Esophagus muscularis mucosa (tissue), 4 donors: ENCODE measurements at regions not wholly inside any gene's neighbourhood (a gene's known extent, or its start where the extent isn't known, plus 50 kb on each side); places are given as distances from the start of the nearest gene placed in this dataset.

Experiments used
- DNase-seq: peaks from one replicate; pipeline ENCODE4 v3.0.0-alpha.2; 2017; ENCODE audit errors: extremely low spot score
- H3K27ac ChIP-seq, 4 donors: fragments of 200-600 bp; sonication (generic); replicated peaks in 1 of 4; 1 replicate in 3 of 4; 2 replicates in 1 of 4; pipeline ENCODE4 v1.5.1; 2016 to 2019; ENCODE audit warnings: mild to moderate bottlenecking in 1 of 4
- H3K27me3 ChIP-seq, 4 donors: fragments of 200-600 bp; sonication (generic); one replicate each; pipeline versions ENCODE4 v1.5.1 to v1.6.0; 2016 to 2019
- H3K36me3 ChIP-seq, 4 donors: fragments of 200-600 bp; sonication (generic); one replicate each; pipeline ENCODE4 v1.5.1; 2016 to 2019
- H3K4me1 ChIP-seq, 4 donors: fragments of 200-600 bp; sonication (generic); one replicate each; pipeline ENCODE4 v1.5.1; 2016 to 2019
- H3K4me3 ChIP-seq, 4 donors: fragments of 200-600 bp; sonication (generic); 1 replicate in 2 of 4; 2 replicates in 2 of 4; pipeline ENCODE4 v1.5.1; 2016 to 2019; ENCODE audit warnings: mild to moderate bottlenecking in 4 of 4, moderate library complexity in 1 of 4
- H3K9me3 ChIP-seq, 4 donors: fragments of 200-600 bp; sonication (generic); 1 replicate in 3 of 4; 2 replicates in 1 of 4; pipeline ENCODE4 v1.5.1; 2016 to 2019
- CTCF ChIP-seq, 3 experiments: fragments of 200-600 bp in 2 of 3; fragments of 450-650 bp in 1 of 3; sonication (generic) in 2 of 3; IDR thresholded peaks; one replicate each; pipeline ENCODE4 v1.5.1; 2017 to 2019; ENCODE audit warnings: antibody characterized with exemption in 3 of 3, mild to moderate bottlenecking in 2 of 3, moderate library complexity in 1 of 3
- EP300 ChIP-seq: sonication (generic); formaldehyde crosslinking; IDR thresholded peaks from one replicate; pipeline ENCODE4 v1.6.1; 2017; ENCODE audit warnings: antibody characterized with exemption
- POLR2A ChIP-seq: fragments of 450-650 bp; IDR thresholded peaks from one replicate; pipeline ENCODE4 v1.6.1; 2017; ENCODE audit warnings: antibody characterized with exemption, moderate library complexity, mild to moderate bottlenecking, low read depth
- POLR2AphosphoS5 ChIP-seq, 2 donors: sonication (generic); formaldehyde crosslinking; IDR thresholded peaks; one replicate each; pipeline ENCODE4 v1.6.1; 2017; ENCODE audit warnings: antibody characterized with exemption in 2 of 2
- WGBS: methylation state at CpG from one replicate; pipeline ENCODE4 v1.1.5; 2018; 5-methylcytosine and 5-hydroxymethylcytosine counted together
- intact Hi-C: fragments of 100-400 bp; cut with DNase I; formaldehyde crosslinking; loops from one replicate; pipeline ENCODE4 v1.15.1; 2023

- intact Hi-C loops, result no loop called here
- no peaks in the 10 kb centered on the region for H3K9me3 ChIP-seq
- H3K4me1 ChIP-seq, result no peaks in the 10 kb centered on the region
- WGBS, result 64% methylated on average over 1 of the region's 1 CpG
- no peaks in the 10 kb centered on the region for H3K36me3 ChIP-seq
- no peak for DNase-seq
- no peak overlapping the region for H3K27ac ChIP-seq
- no peak for TF ChIP-seq CTCF (IDR thresholded peaks at IDR 0.05)
- no peak for TF ChIP-seq POLR2A
- no peak for TF ChIP-seq POLR2AphosphoS5 (IDR thresholded peaks at IDR 0.05)
- TF ChIP-seq EP300, result no peak
- no peak overlapping the region for H3K4me3 ChIP-seq
- no peaks in the 10 kb centered on the region for H3K27me3 ChIP-seq
These were observed 271.0 kb downstream of the SLITRK5 start for GRCh38 chr13:87942205-87942604.

- intact Hi-C loops, result no loop called here
- DNase-seq, result no peak
- H3K36me3 ChIP-seq, result no peaks in the 10 kb centered on the region
- 97% methylated on average over 1 of the region's 1 CpG for WGBS
- no peaks in the 10 kb centered on the region for H3K9me3 ChIP-seq
- no peaks in the 10 kb centered on the region for H3K27me3 ChIP-seq
- H3K27ac ChIP-seq, result no peak overlapping the region
- H3K4me3 ChIP-seq, result no peak overlapping the region
- TF ChIP-seq POLR2A (no peak), POLR2AphosphoS5 (IDR thresholded peaks at IDR 0.05) (no peak), CTCF (IDR thresholded peaks at IDR 0.05) (no peak), EP300 (no peak)
- H3K4me1 ChIP-seq, result no peaks in the 10 kb centered on the region
These were observed 272.9 kb downstream of the SLITRK5 start for GRCh38 chr13:87944038-87944437.

- no peak for TF ChIP-seq EP300
- no peak for TF ChIP-seq POLR2AphosphoS5 (IDR thresholded peaks at IDR 0.05)
- no peak for TF ChIP-seq CTCF (IDR thresholded peaks at IDR 0.05)
- TF ChIP-seq POLR2A, result no peak
- WGBS, result 71% methylated on average over 2 of the region's 2 CpGs
- intact Hi-C loops, result no loop called here
- Histone ChIP-seq H3K4me1 (no peaks in the 10 kb centered on the region), H3K27ac (no peak overlapping the region), H3K36me3 (no peaks in the 10 kb centered on the region), H3K4me3 (no peak overlapping the region), H3K9me3 (no peaks in the 10 kb centered on the region), H3K27me3 (no peaks in the 10 kb centered on the region)
- DNase-seq, result no peak
These were observed 281.2 kb downstream of the SLITRK5 start for GRCh38 chr13:87952377-87952776.

- Histone ChIP-seq H3K27me3 (no peaks in the 10 kb centered on the region), H3K4me3 (no peak overlapping the region), H3K36me3 (no peaks in the 10 kb centered on the region), H3K4me1 (no peaks in the 10 kb centered on the region), H3K27ac (no peak overlapping the region), H3K9me3 (no peaks in the 10 kb centered on the region)
- intact Hi-C loops, result no loop called here
- DNase-seq, result no peak
- 77% methylated on average over 3 of the region's 3 CpGs for WGBS
- no peak for TF ChIP-seq POLR2A
- TF ChIP-seq EP300, result no peak
- no peak for TF ChIP-seq POLR2AphosphoS5 (IDR thresholded peaks at IDR 0.05)
- TF ChIP-seq CTCF (IDR thresholded peaks at IDR 0.05), result no peak
These were observed 282.2 kb downstream of the SLITRK5 start for GRCh38 chr13:87953381-87953780.

- Histone ChIP-seq H3K4me3 (no peak overlapping the region), H3K4me1 (no peaks in the 10 kb centered on the region), H3K27ac (no peak overlapping the region), H3K36me3 (no peaks in the 10 kb centered on the region), H3K9me3 (no peaks in the 10 kb centered on the region), H3K27me3 (no peaks in the 10 kb centered on the region)
- TF ChIP-seq CTCF (IDR thresholded peaks at IDR 0.05) (no peak), POLR2A (no peak), POLR2AphosphoS5 (IDR thresholded peaks at IDR 0.05) (no peak), EP300 (no peak)
- no peak for DNase-seq
- 48% methylated on average over 3 of the region's 3 CpGs for WGBS
- intact Hi-C loops, result no loop called here
These were observed 282.9 kb downstream of the SLITRK5 start for GRCh38 chr13:87954091-87954490.
